ENCODE measurements at regions not wholly inside any gene's neighbourhood (a gene's known extent, or its start where the extent isn't known, plus 50 kb on each side); places are given as distances from the start of the nearest gene placed in this dataset.

- no peak overlapping the region for H3K4me3 ChIP-seq (ENCODE audit: low read depth, low read length)
These were observed 103.4 kb downstream of the ETAA1 start for GRCh38 chr2:67500541-67500940.

GRCh38 chr2:67502346-67503065, 105.4 kb downstream of the ETAA1 start:
- no peak for TF ChIP-seq CTCF (IDR thresholded peaks at IDR 0.05; ENCODE audit: borderline replicate concordance, insufficient read depth, low read depth, low read length)
- no peak overlapping the region for H3K4me3 ChIP-seq (ENCODE audit: low read depth, low read length)

More at GRCh38 chr2:67500541-67500940, 103.4 kb downstream of the ETAA1 start:
- TF ChIP-seq CTCF (IDR thresholded peaks at IDR 0.05; ENCODE audit: borderline replicate concordance, insufficient read depth, low read depth, low read length) = no peak

- no peak for TF ChIP-seq CTCF (IDR thresholded peaks at IDR 0.05; ENCODE audit: borderline replicate concordance, insufficient read depth, low read depth, low read length)
- no peak overlapping the region for H3K4me3 ChIP-seq (ENCODE audit: low read depth, low read length)
These were observed 106.1 kb downstream of the ETAA1 start for GRCh38 chr2:67503066-67503795.

GRCh38 chr2:67510745-67511144, 113.6 kb downstream of the ETAA1 start:
- H3K4me3 ChIP-seq (ENCODE audit: low read depth, low read length) = no peak overlapping the region
- no peak for TF ChIP-seq CTCF (IDR thresholded peaks at IDR 0.05; ENCODE audit: borderline replicate concordance, insufficient read depth, low read depth, low read length)

GRCh38 chr2:67514515-67514914, 117.4 kb downstream of the ETAA1 start:
- no peak for TF ChIP-seq CTCF (IDR thresholded peaks at IDR 0.05; ENCODE audit: borderline replicate concordance, insufficient read depth, low read depth, low read length)
- H3K4me3 ChIP-seq (ENCODE audit: low read depth, low read length) = no peak overlapping the region

GRCh38 chr2:67515056-67515455, 117.9 kb downstream of the ETAA1 start:
- H3K4me3 ChIP-seq (ENCODE audit: low read depth, low read length) = no peak overlapping the region
- no peak for TF ChIP-seq CTCF (IDR thresholded peaks at IDR 0.05; ENCODE audit: borderline replicate concordance, insufficient read depth, low read depth, low read length)

- TF ChIP-seq CTCF (IDR thresholded peaks at IDR 0.05; ENCODE audit: borderline replicate concordance, insufficient read depth, low read depth, low read length) = no peak
- H3K4me3 ChIP-seq (ENCODE audit: low read depth, low read length) = no peak overlapping the region
These were observed 118.4 kb downstream of the ETAA1 start for GRCh38 chr2:67515538-67515937.
